CD4-positive, alpha-beta T cell treated with Interleukin-6 for 4 hours (primary cell): ENCODE measurements at regions not wholly inside any gene's neighbourhood (a gene's known extent, or its start where the extent isn't known, plus 50 kb on each side); places are given as distances from the start of the nearest gene placed in this dataset.

ENCODE experiments used
- DNase-seq: peaks from one replicate; pipeline ENCODE4 v3.0.0-alpha.2; 2020; ENCODE audit warnings: mixed read lengths

- DNase-seq: no peak
These were observed 311.9 kb upstream of the SULF2 start for GRCh38 chr20:48096957-48097890.

- DNase-seq: no peak
These were observed 311.1 kb upstream of the SULF2 start for GRCh38 chr20:48096212-48096875.

- DNase-seq: no peak
These were observed 309.7 kb upstream of the SULF2 start for GRCh38 chr20:48094944-48095343.

- DNase-seq: no peak
These were observed 309.0 kb upstream of the SULF2 start for GRCh38 chr20:48094196-48094749.

- no peak for DNase-seq
These were observed 307.5 kb upstream of the SULF2 start for GRCh38 chr20:48092596-48093280.

GRCh38 chr20:48090784-48091183 lies 305.5 kb upstream of the SULF2 start:
- DNase-seq: no peak

GRCh38 chr20:48090314-48090713 lies 305.0 kb upstream of the SULF2 start:
- no peak for DNase-seq

GRCh38 chr20:48080583-48080982 lies 295.3 kb upstream of the SULF2 start:
- no peak for DNase-seq

- no peak for DNase-seq
These were observed 293.7 kb upstream of the SULF2 start for GRCh38 chr20:48079028-48079427.

- DNase-seq: no peak
These were observed 291.5 kb upstream of the SULF2 start for GRCh38 chr20:48076747-48077146.

GRCh38 chr20:48076247-48076646 lies 291.0 kb upstream of the SULF2 start:
- no peak for DNase-seq

- no peak for DNase-seq
These were observed 290.4 kb upstream of the SULF2 start for GRCh38 chr20:48075591-48076174.

- no peak for DNase-seq
These were observed 285.8 kb upstream of the SULF2 start for GRCh38 chr20:48070991-48071652.

- no peak for DNase-seq
These were observed 284.3 kb upstream of the SULF2 start for GRCh38 chr20:48069596-48069995.

GRCh38 chr20:48066851-48067250 lies 281.6 kb upstream of the SULF2 start:
- no peak for DNase-seq

GRCh38 chr20:48066246-48066645 lies 281.0 kb upstream of the SULF2 start:
- no peak for DNase-seq

- DNase-seq: no peak
These were observed 280.6 kb upstream of the SULF2 start for GRCh38 chr20:48065833-48066232.

GRCh38 chr20:48064929-48065328 lies 279.6 kb upstream of the SULF2 start:
- DNase-seq: no peak

GRCh38 chr20:48060841-48061720 lies 275.8 kb upstream of the SULF2 start:
- no peak for DNase-seq

GRCh38 chr20:48058611-48059559 lies 273.6 kb upstream of the SULF2 start:
- DNase-seq: no peak
